Superior temporal gyrus (tissue), 1 donor: ENCODE measurements at regions not wholly inside any gene's neighbourhood (a gene's known extent, or its start where the extent isn't known, plus 50 kb on each side); places are given as distances from the start of the nearest gene placed in this dataset.

Experiments
- DNase-seq: peaks from one replicate; pipeline ENCODE4 v3.0.0-alpha.2; 2016; ENCODE audit errors: extremely low spot score

DNA sequence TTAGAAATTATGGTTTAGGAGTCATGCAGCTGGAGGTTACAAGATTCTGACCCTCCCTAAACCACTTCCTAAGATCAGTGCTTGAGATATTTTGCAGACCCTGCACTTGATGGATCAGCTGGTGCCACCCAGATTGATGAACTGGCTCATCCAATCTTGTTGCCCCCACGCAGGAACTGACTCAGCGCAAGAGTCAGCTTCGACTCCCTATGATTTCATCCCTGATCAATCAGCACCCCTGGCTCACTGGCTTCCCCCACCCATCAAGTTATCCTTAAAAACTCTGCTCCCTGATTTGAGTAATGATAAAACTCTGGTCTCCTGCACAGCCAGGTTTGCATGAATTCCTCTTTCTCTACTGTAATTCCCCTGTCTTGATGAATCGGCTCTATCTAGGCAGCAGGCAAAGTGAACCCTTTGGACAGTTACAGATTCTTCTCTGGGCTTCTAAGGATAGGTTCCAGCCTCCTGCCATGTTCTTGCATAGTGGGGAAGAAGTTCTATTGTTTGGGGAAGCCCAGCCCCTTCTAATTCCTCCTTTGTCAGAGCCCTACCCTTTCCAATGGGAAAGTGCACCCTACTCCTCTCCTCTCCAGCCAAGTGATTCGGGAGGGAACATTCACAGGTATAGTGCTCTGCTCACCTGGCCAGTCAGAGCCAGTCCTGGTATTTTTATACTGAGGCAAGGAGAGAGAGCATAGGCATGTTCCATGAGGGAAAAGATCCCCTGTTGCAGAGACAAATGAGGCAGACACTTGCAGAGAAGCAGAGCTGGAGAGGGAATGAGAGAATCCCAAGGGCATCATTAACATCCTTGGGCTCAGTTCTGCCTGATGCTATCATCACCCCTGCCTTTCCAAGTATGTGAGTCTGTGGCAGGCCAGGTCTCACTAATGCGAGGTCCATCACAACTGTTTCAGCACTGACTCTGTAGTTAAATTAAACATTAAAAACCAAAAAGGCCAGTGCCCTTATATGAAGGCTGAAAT, 224.4 kb upstream of the GALNT17 start:
- DNase-seq: no peak

- DNase-seq: no peak
Measured at GRCh38 chr7:70913924-70914323, 218.0 kb upstream of the GALNT17 start.

- DNase-seq: no peak
Measured at GRCh38 chr7:70915067-70915466, 216.9 kb upstream of the GALNT17 start.

- DNase-seq: no peak
Measured at GRCh38 chr7:70919481-70920073, 212.4 kb upstream of the GALNT17 start.

DNA sequence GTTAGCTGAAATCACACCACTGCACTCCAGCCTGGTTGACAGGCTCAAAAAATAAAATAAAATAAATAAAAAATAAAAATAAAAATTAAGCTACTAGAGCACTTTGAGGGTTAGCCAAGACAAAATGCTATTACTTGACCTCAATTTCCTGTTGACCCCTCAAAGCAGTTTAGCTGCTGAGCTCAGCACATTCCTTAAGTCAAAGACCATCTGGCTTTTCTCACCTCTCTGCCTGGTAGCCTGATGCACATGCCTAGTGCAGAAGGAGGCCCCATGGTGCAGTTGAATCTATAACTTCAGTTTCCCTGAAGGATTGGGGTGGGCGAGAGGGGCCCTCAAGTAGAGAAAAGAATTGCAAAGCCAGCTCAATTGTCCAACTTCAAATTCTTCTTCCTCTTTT, 211.1 kb upstream of the GALNT17 start:
- DNase-seq: no peak

GRCh38 chr7:70923181-70923845, 208.6 kb upstream of the GALNT17 start:
- no peak for DNase-seq

- DNase-seq: no peak
Measured at GRCh38 chr7:70925411-70926115, 206.4 kb upstream of the GALNT17 start.

- no peak for DNase-seq
Measured at GRCh38 chr7:70926666-70927065, 205.3 kb upstream of the GALNT17 start.

DNA sequence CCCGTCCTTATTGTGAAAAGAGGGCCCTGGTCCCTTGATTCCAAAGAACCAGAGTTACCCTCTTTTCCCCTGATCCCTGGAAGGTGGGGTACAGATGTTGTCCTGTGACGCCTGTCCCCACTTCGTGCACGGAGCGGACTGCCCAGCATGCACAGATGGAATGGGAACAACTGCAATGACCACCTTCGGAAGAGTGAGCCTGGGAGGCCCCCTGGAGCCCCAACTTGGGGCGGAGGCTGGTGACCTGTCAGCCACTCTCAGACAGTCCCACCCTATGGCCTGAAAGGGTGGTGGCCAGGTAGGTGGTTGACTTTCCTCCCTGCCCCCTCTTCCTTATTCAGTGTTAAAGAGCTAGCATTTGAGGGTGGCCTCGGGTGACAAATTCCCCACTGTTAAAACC, 196.6 kb upstream of the GALNT17 start:
- no peak for DNase-seq

DNA sequence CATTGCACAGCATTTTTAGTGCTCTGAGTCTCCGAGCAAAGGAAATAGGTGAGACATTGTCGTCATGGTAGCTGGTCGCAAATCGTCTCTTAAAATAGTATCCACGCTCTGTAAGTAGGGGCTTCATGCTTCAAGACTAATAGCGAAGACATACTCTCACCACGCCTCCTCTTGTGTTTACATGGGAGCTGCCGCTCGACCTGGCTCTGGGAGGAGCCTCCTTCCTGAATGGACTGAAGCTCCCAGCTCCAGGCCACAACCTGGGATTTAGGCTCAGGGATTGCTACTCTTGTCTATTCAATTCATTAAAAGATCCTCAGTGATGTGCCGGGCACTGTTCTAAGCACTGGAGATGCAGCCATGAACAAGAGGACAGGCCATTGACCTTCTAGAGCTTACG, 196.1 kb upstream of the GALNT17 start:
- no peak for DNase-seq

GRCh38 chr7:70937424-70937823, 194.5 kb upstream of the GALNT17 start:
- DNase-seq: no peak

GRCh38 chr7:70940597-70940996, 191.3 kb upstream of the GALNT17 start:
- no peak for DNase-seq

DNA sequence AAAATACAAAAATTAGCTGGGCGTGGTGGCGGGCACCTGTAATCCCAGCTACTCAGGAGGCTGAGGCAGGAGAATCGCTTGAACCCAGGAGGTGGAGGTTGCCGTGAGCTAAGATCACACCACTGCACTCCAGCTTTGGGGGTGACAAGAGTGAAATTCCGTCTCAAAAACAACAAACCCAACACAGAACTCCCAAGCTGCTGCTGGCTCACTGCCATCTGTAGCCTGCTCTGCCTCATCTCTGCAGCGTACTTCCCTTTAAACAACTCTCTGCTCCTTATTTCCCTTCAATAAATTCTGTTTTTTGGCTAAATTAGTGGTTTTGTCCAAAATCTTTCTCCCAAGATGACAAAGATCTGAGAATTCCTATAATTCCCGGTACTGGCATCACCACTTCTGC, 189.2 kb upstream of the GALNT17 start:
- no peak for DNase-seq

DNA sequence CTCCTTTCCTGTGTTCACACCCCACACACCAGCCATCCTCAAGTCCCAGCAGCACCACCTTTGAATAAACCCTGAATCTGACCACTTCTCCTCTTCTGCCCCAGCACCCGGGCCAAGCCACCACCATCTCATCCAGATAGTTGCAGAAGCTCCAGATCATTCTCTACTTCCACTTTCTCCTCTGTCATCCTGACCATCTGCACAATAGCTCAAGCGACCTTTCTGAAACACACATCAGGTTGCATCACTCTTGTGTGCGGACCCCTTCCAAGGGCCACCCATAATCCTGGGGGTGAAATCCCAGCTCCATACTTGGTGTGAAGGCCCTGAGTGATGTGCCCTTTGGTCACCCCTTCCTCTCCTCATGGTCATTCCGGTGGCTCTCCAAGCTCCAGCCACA, 187.4 kb upstream of the GALNT17 start:
- no peak for DNase-seq

DNA sequence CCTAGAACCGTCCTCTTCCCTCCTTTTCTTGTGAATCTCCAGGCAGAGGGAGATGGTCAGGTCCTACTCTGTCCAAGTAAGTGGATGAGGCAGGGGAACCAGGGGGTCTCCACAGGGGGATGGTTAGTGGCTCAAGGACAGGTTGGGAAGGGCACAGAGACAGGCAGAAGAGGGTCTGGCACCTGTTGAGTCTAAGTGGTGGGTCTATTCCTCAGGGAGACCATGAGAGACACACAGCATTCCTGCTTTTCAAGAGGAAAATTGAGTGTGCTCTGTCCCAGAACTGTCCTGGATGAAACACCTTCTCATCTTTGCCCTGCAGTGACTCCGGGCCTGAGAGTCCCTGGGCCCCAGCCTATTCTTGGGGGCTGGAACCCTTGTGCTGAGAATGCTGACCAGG, 184.8 kb upstream of the GALNT17 start:
- DNase-seq: no peak

- DNase-seq: no peak
Measured at GRCh38 chr7:70949862-70950261, 182.1 kb upstream of the GALNT17 start.

GRCh38 chr7:70951271-70951962, 180.5 kb upstream of the GALNT17 start:
- no peak for DNase-seq

DNA sequence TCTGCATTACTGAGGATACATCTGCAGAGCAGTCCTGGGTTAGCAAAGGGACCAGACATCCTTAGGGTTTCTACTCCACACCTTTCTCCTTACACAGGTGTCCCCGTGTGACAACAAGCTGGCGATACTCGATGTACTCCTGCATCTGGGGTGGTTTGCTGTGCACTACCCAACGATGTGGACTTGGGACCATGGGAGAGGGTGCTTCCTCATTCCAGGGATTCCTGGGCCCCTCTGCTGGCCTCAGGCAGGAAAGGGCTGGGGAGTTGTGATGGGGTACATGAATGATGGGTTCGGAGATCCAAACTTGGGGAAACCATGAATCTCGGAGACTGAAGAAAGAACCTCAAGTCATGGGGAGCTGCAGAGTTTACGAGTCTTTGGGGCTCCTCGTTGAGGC, 179.6 kb upstream of the GALNT17 start:
- DNase-seq: no peak

DNA sequence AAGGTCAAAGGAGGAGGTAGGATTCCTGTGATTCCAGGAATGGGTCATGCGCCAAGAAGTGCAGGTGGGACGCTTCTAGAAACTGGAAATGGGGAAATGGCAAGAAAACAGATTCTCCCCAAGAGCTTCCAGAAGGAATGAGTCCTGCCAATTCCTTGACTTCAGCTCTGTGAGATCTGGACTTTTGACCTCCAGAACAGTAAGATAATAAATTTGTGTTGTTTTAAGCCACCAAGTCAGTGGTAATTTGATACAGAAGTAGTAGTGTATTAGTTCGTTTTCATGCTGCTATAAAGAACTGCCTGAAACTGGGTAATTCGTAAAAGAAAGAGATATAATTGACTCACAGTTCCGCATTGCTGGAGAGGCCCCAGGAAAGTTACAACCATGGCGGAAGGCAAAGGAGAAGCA, 178.6 kb upstream of the GALNT17 start:
- DNase-seq: no peak

GRCh38 chr7:70953796-70954195, 178.1 kb upstream of the GALNT17 start:
- DNase-seq: no peak

DNA sequence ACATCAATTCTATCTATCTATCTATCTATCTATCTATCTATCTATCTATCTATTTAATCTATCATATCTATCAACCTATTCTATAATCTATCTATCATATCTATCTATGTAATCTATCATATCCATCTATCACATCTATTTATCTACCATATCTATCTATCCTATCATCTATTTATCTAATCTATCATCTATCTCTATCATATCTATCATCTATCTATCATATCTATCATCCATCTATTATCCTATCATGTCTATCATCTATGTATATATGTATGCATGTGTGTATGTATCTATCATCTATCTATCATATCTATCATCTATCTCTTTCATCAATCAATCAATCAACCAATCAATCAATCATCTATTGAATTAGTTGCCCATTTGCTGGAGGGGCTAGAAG, 159.3 kb upstream of the GALNT17 start:
- DNase-seq: no peak
